DND-41 (cell line): ENCODE measurements at regions not wholly inside any gene's neighbourhood (a gene's known extent, or its start where the extent isn't known, plus 50 kb on each side); places are given as distances from the start of the nearest gene placed in this dataset.

Experiments
- EZH2 ChIP-seq: IDR thresholded peaks from 3 replicates; pipeline ENCODE4 v1.6.1; 2012; ENCODE audit warnings: borderline replicate concordance, low read depth, mild to moderate bottlenecking, moderate library complexity, low read length, inconsistent platforms; ENCODE audit not compliant: severe bottlenecking
- TF ChIP-seq, protein P1 (sequence below): IDR thresholded peaks from 2 replicates; pipeline ENCODE4 v1.5.1; 2012; ENCODE audit warnings: borderline replicate concordance, low read length, moderate library complexity, mild to moderate bottlenecking; ENCODE audit not compliant: poor library complexity, severe bottlenecking; ENCODE audit errors: extremely low read depth

DNA sequence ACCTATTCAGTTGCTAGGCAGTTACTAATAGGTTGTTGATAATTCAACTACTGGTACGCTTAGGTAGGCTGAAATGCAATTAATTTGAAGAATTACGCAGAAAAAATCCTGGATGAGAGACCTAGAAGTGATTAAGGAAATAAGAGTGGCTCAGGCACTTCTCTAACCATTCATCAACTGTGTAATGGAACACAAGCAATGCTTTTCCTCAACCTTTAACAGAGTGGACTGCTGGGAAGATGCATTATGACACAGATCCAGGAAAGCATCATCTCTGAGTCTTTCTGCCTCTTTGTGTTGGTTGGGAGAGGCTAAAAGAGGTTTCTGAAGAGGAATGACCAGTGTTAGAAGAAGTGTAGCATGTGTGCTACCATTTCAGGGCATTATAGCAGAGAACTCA, 992.2 kb downstream of the TSN start:
- TF ChIP-seq, protein P1, sequence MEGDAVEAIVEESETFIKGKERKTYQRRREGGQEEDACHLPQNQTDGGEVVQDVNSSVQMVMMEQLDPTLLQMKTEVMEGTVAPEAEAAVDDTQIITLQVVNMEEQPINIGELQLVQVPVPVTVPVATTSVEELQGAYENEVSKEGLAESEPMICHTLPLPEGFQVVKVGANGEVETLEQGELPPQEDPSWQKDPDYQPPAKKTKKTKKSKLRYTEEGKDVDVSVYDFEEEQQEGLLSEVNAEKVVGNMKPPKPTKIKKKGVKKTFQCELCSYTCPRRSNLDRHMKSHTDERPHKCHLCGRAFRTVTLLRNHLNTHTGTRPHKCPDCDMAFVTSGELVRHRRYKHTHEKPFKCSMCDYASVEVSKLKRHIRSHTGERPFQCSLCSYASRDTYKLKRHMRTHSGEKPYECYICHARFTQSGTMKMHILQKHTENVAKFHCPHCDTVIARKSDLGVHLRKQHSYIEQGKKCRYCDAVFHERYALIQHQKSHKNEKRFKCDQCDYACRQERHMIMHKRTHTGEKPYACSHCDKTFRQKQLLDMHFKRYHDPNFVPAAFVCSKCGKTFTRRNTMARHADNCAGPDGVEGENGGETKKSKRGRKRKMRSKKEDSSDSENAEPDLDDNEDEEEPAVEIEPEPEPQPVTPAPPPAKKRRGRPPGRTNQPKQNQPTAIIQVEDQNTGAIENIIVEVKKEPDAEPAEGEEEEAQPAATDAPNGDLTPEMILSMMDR = no peak
- no peak for TF ChIP-seq EZH2
